ENCODE measurements at regions not wholly inside any gene's neighbourhood (a gene's known extent, or its start where the extent isn't known, plus 50 kb on each side); places are given as distances from the start of the nearest gene placed in this dataset.

DNA sequence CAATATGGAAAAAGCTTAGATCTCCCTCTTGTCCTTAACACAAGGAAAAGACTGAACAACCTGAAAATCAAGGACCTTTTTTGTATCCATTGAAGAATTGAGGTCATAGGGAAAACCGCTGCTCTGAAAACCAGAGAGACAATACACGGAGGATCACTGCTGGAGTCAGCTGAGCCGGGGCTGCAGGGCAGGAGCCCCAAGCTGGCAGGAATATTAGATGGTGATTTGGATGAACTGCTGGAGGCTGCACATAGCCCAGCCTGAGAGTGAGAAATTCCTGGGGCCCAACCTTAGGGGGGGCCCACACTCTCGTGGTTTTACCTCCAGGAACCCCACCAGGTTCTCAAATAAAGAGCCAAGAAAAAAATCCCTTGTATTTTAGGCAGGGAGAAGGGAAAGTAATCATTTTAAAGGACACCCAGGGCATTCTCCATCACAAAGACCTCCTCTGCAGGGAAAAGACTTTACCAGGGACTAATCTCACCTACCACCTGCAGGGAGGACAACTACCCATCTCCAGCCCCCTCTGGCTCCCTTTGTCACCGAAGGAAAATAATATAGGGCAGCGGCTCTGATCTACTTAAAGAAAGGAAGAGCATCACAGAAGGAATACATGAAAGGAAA is 55.4 kb upstream of the RNF32 start:
- no peak overlapping the region for H3K4me2 ChIP-seq (ENCODE audit: low read depth, low read length, poor library complexity, severe bottlenecking)
- no peaks in the 10 kb centered on the region for H3K9me3 ChIP-seq (ENCODE audit: insufficient read depth, low read length)
- TF ChIP-seq EZH2phosphoT487 (conservative IDR thresholded peaks at IDR 0.05; ENCODE audit: low read length), result no peak
- TF ChIP-seq CTCF (IDR thresholded peaks at IDR 0.05; ENCODE audit: insufficient read depth, low read length, poor library complexity, severe bottlenecking), result no peak
- no peaks in the 10 kb centered on the region for H3F3A ChIP-seq (ENCODE audit: insufficient read depth)
- no peak overlapping the region for H3K9ac ChIP-seq (ENCODE audit: low read length)
- no peaks in the 10 kb centered on the region for H4K20me1 ChIP-seq (ENCODE audit: low read depth, low read length)
- H3K79me2 ChIP-seq (ENCODE audit: insufficient read depth, low read length), result no peaks in the 10 kb centered on the region
- H3K4me3 ChIP-seq (ENCODE audit: insufficient read depth, low read length, poor library complexity, severe bottlenecking), result no peak overlapping the region
- H3K27ac ChIP-seq (ENCODE audit: low read depth, low read length), result no peak overlapping the region
- no peak overlapping the region for H2AFZ ChIP-seq (ENCODE audit: low read depth, low read length, severe bottlenecking)
- H3K9me2 ChIP-seq (replicated peaks; ENCODE audit: insufficient read depth, low read length), result no peaks in the 10 kb centered on the region
- H3K36me3 ChIP-seq (ENCODE audit: low read length), result no peaks in the 10 kb centered on the region
- no peaks in the 10 kb centered on the region for H3K27me3 ChIP-seq (ENCODE audit: low read length)

DNA sequence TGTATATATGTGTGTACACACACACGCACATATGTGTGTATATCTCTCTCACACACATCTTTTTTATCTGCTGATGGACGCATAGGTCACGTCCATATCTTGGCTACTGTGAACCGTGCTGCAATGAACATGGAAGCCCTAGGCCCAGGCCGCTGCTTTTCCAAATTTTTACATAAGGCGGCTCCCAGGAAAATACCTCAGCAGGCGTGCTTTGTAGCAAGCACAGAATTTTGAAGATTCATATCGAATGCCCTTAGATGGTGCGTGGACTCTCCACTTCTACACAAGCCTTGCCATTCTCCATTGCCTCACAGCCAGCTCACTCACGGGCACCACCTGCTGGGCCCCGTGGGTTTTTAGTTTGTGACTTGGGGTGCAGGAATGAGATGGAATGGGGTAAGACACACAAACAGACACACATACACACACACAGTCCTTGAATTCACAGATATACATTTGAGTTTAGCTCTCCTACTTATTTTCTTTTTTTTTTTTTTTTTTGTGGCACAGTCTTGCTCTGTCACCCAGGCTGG is 57.9 kb upstream of the RNF32 start:
- Histone ChIP-seq H3F3A (ENCODE audit: insufficient read depth) (no peaks in the 10 kb centered on the region), H4K20me1 (ENCODE audit: low read depth, low read length) (no peaks in the 10 kb centered on the region), H3K27me3 (ENCODE audit: low read length) (no peaks in the 10 kb centered on the region), H3K9me2 (replicated peaks; ENCODE audit: insufficient read depth, low read length) (no peaks in the 10 kb centered on the region), H3K4me3 (ENCODE audit: insufficient read depth, low read length, poor library complexity, severe bottlenecking) (no peak overlapping the region), H3K36me3 (ENCODE audit: low read length) (no peaks in the 10 kb centered on the region), H3K4me2 (ENCODE audit: low read depth, low read length, poor library complexity, severe bottlenecking) (no peak overlapping the region), H3K9me3 (ENCODE audit: insufficient read depth, low read length) (no peaks in the 10 kb centered on the region), H2AFZ (ENCODE audit: low read depth, low read length, severe bottlenecking) (no peak overlapping the region), H3K27ac (ENCODE audit: low read depth, low read length) (no peak overlapping the region), H3K9ac (ENCODE audit: low read length) (no peak overlapping the region), H3K79me2 (ENCODE audit: insufficient read depth, low read length) (no peaks in the 10 kb centered on the region)
- no peak for TF ChIP-seq CTCF (IDR thresholded peaks at IDR 0.05; ENCODE audit: insufficient read depth, low read length, poor library complexity, severe bottlenecking)
- no peak for TF ChIP-seq EZH2phosphoT487 (conservative IDR thresholded peaks at IDR 0.05; ENCODE audit: low read length)

- TF ChIP-seq EZH2phosphoT487 (conservative IDR thresholded peaks at IDR 0.05; ENCODE audit: low read length) (no peak), CTCF (IDR thresholded peaks at IDR 0.05; ENCODE audit: insufficient read depth, low read length, poor library complexity, severe bottlenecking) (no peak)
- Histone ChIP-seq H3K4me3 (ENCODE audit: insufficient read depth, low read length, poor library complexity, severe bottlenecking) (no peak overlapping the region), H3K9me2 (replicated peaks; ENCODE audit: insufficient read depth, low read length) (no peaks in the 10 kb centered on the region), H3K4me2 (ENCODE audit: low read depth, low read length, poor library complexity, severe bottlenecking) (no peak overlapping the region), H3K36me3 (ENCODE audit: low read length) (no peaks in the 10 kb centered on the region), H3K79me2 (ENCODE audit: insufficient read depth, low read length) (no peaks in the 10 kb centered on the region), H2AFZ (ENCODE audit: low read depth, low read length, severe bottlenecking) (no peak overlapping the region), H3K9ac (ENCODE audit: low read length) (no peak overlapping the region), H3K27me3 (ENCODE audit: low read length) (no peaks in the 10 kb centered on the region), H3K27ac (ENCODE audit: low read depth, low read length) (no peak overlapping the region), H4K20me1 (ENCODE audit: low read depth, low read length) (no peaks in the 10 kb centered on the region), H3F3A (ENCODE audit: insufficient read depth) (no peaks in the 10 kb centered on the region), H3K9me3 (ENCODE audit: insufficient read depth, low read length) (no peaks in the 10 kb centered on the region)
These were observed 60.5 kb upstream of the RNF32 start for GRCh38 chr7:156580036-156580435.
